SK-N-SH treated with all-trans-retinoic acid at 6 μM for 48 hours (cell line): ENCODE measurements at regions not wholly inside any gene's neighbourhood (a gene's known extent, or its start where the extent isn't known, plus 50 kb on each side); places are given as distances from the start of the nearest gene placed in this dataset.

Experiments
- PATZ1 ChIP-seq: fragments of 250-450 bp; sonication (Bioruptor Pico); IDR thresholded peaks from 2 replicates; pipeline ENCODE4 v1.8.0; 2020; ENCODE audit warnings: mild to moderate bottlenecking, moderate library complexity, borderline replicate concordance
- TSHZ2 ChIP-seq: fragments of 250-450 bp; sonication (Bioruptor Pico); IDR thresholded peaks from 2 replicates; pipeline ENCODE4 v1.5.0; 2020; ENCODE audit warnings: mild to moderate bottlenecking, moderate library complexity
- TF ChIP-seq, protein P1 (sequence below): fragments of 250-450 bp; sonication (Bioruptor Pico); IDR thresholded peaks from 2 replicates; pipeline ENCODE4 v1.5.1; 2021; ENCODE audit warnings: mild to moderate bottlenecking, moderate library complexity

DNA sequence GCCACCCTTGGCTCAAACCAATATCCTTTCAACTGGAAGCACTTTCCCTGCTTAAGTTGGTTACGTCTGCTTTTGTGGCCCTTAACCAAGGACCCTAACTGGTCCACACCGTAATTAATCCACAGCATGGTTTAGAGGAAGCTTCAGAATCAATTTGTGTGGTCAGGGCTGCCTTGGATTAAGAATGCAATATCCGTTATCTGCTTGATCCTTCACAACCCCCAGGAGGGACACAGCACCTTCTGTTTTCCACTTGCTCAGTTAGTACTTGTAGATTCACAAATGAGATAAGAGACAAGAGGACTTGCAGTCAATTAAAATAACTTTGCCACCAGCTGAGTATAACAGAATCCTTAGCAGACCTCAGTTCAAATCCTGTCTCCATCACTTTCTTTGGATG is 56.9 kb upstream of the LRP8 start:
- TF ChIP-seq PATZ1 (CRISPR knock-in tag), result no peak
- TF ChIP-seq, protein P1, sequence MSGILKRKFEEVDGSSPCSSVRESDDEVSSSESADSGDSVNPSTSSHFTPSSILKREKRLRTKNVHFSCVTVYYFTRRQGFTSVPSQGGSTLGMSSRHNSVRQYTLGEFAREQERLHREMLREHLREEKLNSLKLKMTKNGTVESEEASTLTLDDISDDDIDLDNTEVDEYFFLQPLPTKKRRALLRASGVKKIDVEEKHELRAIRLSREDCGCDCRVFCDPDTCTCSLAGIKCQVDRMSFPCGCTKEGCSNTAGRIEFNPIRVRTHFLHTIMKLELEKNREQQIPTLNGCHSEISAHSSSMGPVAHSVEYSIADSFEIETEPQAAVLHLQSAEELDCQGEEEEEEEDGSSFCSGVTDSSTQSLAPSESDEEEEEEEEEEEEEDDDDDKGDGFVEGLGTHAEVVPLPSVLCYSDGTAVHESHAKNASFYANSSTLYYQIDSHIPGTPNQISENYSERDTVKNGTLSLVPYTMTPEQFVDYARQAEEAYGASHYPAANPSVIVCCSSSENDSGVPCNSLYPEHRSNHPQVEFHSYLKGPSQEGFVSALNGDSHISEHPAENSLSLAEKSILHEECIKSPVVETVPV (CRISPR knock-in tag), result no peak
- TF ChIP-seq TSHZ2 (CRISPR knock-in tag), result no peak
